ENCODE measurements at regions not wholly inside any gene's neighbourhood (a gene's known extent, or its start where the extent isn't known, plus 50 kb on each side); places are given as distances from the start of the nearest gene placed in this dataset.

GRCh38 chr7:18313965-18314364, 181.6 kb upstream of the HDAC9 start:
- H3K9me3 ChIP-seq, result no peaks in the 10 kb centered on the region
- ATAC-seq (no peak), DNase-seq (no peak)
- H3K27me3 ChIP-seq (ENCODE audit: insufficient read depth in 3 of 3, low read length in 2 of 3), result no peaks in the 10 kb centered on the region
- H3K27ac ChIP-seq, result no peak overlapping the region
- peaks cover 5% of the 10 kb centered on the region for H3K4me1 ChIP-seq
- no peak for TF ChIP-seq CTCF (IDR thresholded peaks at IDR 0.05)
- H3K4me3 ChIP-seq, result no peak overlapping the region
- intact Hi-C loops (cut with DNase I), result no loop called here
- no peaks in the 10 kb centered on the region for H3K36me3 ChIP-seq (ENCODE audit: insufficient read depth in 1 of 2, low read depth in 1 of 2)

GRCh38 chr7:18315241-18315640, 180.3 kb upstream of the HDAC9 start:
- WGBS, 3 donors, result 87 to 90% (median 89%) methylated on average over 2 of the region's 2 CpGs
- Histone ChIP-seq H3K27ac (no peak overlapping the region), H3K4me1 (peaks cover 5% of the 10 kb centered on the region), H3K27me3 (ENCODE audit: insufficient read depth in 3 of 3, low read length in 2 of 3) (no peaks in the 10 kb centered on the region), H3K36me3 (ENCODE audit: insufficient read depth in 1 of 2, low read depth in 1 of 2) (no peaks in the 10 kb centered on the region), H3K4me3 (no peak overlapping the region), H3K9me3 (no peaks in the 10 kb centered on the region)
- TF ChIP-seq CTCF (IDR thresholded peaks at IDR 0.05), result no peak
- ATAC-seq (no peak), DNase-seq (no peak)
- intact Hi-C loops (cut with DNase I), result no loop called here

GRCh38 chr7:18317941-18318340, 177.6 kb upstream of the HDAC9 start:
- Histone ChIP-seq H3K27me3 (ENCODE audit: insufficient read depth in 3 of 3, low read length in 2 of 3) (no peaks in the 10 kb centered on the region), H3K4me3 (no peak overlapping the region), H3K36me3 (ENCODE audit: insufficient read depth in 1 of 2, low read depth in 1 of 2) (no peaks in the 10 kb centered on the region), H3K4me1 (peaks cover 5% of the 10 kb centered on the region), H3K9me3 (no peaks in the 10 kb centered on the region), H3K27ac (no peak overlapping the region)
- ATAC-seq (no peak), DNase-seq (no peak)
- WGBS, 3 donors, result 67 to 70% (median 67%) methylated on average over 2 of the region's 2 CpGs
- intact Hi-C loops (cut with DNase I), result no loop called here
- no peak for TF ChIP-seq CTCF (IDR thresholded peaks at IDR 0.05)

GRCh38 chr7:18320422-18320821, 175.1 kb upstream of the HDAC9 start:
- H3K9me3 ChIP-seq, result no peaks in the 10 kb centered on the region
- DNase-seq, result no peak
- ATAC-seq, result no peak
- H3K4me1 ChIP-seq, result peaks cover 5% of the 10 kb centered on the region
- H3K36me3 ChIP-seq (ENCODE audit: insufficient read depth in 1 of 2, low read depth in 1 of 2), result no peaks in the 10 kb centered on the region
- no peak overlapping the region for H3K4me3 ChIP-seq
- H3K27me3 ChIP-seq (ENCODE audit: insufficient read depth in 3 of 3, low read length in 2 of 3), result no peaks in the 10 kb centered on the region
- 78 to 89% (median 83%) methylated on average over 4 of the region's 4 CpGs for WGBS, 3 donors
- no peak overlapping the region for H3K27ac ChIP-seq
- intact Hi-C loops (cut with DNase I), result loop anchor here in 1 of 2 donors (10.0 kb wide), 1 partner anchor 256 kb away; no protein-coding TSS in a partner anchor
- TF ChIP-seq CTCF (IDR thresholded peaks at IDR 0.05), result no peak

GRCh38 chr7:18320971-18321567, 174.5 kb upstream of the HDAC9 start:
- H3K27ac ChIP-seq, result no peak overlapping the region
- H3K4me3 ChIP-seq, result no peak overlapping the region
- H3K27me3 ChIP-seq (ENCODE audit: insufficient read depth in 3 of 3, low read length in 2 of 3), result no peaks in the 10 kb centered on the region
- H3K4me1 ChIP-seq, result peaks cover 5% of the 10 kb centered on the region
- intact Hi-C loops (cut with DNase I), result loop anchor here in 1 of 2 donors (10.0 kb wide), 1 partner anchor 256 kb away; no protein-coding TSS in a partner anchor
- H3K36me3 ChIP-seq (ENCODE audit: insufficient read depth in 1 of 2, low read depth in 1 of 2), result no peaks in the 10 kb centered on the region
- ATAC-seq (no peak), DNase-seq (no peak)
- 82 to 86% (median 86%) methylated on average over 2 of the region's 2 CpGs for WGBS, 3 donors
- TF ChIP-seq CTCF (IDR thresholded peaks at IDR 0.05), result peak; percentile 44
- no peaks in the 10 kb centered on the region for H3K9me3 ChIP-seq

Measured in psoas muscle (tissue), 7 donors.